ENCODE measurements at regions not wholly inside any gene's neighbourhood (a gene's known extent, or its start where the extent isn't known, plus 50 kb on each side); places are given as distances from the start of the nearest gene placed in this dataset.

GRCh38 chr14:98731701-98732100 is 540.3 kb downstream of the BCL11B start:
- H3K9ac ChIP-seq (ENCODE audit: low read depth, low read length), result no peak overlapping the region
- H3K27me3 ChIP-seq (ENCODE audit: insufficient read depth, low read length), result no peaks in the 10 kb centered on the region
- no peak overlapping the region for H3K27ac ChIP-seq (ENCODE audit: low read length)
- no peaks in the 10 kb centered on the region for H3K4me1 ChIP-seq (ENCODE audit: insufficient read depth, low read length)
- H3K4me3 ChIP-seq (ENCODE audit: low read length), result no peak overlapping the region
- H3K36me3 ChIP-seq (ENCODE audit: insufficient read depth, low read depth, low read length), result no peaks in the 10 kb centered on the region
- no peaks in the 10 kb centered on the region for H3K9me3 ChIP-seq (ENCODE audit: insufficient read depth, low read depth, low read length)

GRCh38 chr14:98733536-98733935 is 538.5 kb downstream of the BCL11B start:
- H3K9me3 ChIP-seq (ENCODE audit: insufficient read depth, low read depth, low read length), result no peaks in the 10 kb centered on the region
- H3K36me3 ChIP-seq (ENCODE audit: insufficient read depth, low read depth, low read length), result no peaks in the 10 kb centered on the region
- no peaks in the 10 kb centered on the region for H3K4me1 ChIP-seq (ENCODE audit: insufficient read depth, low read length)
- H3K27ac ChIP-seq (ENCODE audit: low read length), result no peak overlapping the region
- H3K4me3 ChIP-seq (ENCODE audit: low read length), result no peak overlapping the region
- H3K27me3 ChIP-seq (ENCODE audit: insufficient read depth, low read length), result no peaks in the 10 kb centered on the region
- no peak overlapping the region for H3K9ac ChIP-seq (ENCODE audit: low read depth, low read length)

- H3K4me3 ChIP-seq (ENCODE audit: low read length), result no peak overlapping the region
- H3K36me3 ChIP-seq (ENCODE audit: insufficient read depth, low read depth, low read length), result no peaks in the 10 kb centered on the region
- H3K4me1 ChIP-seq (ENCODE audit: insufficient read depth, low read length), result no peaks in the 10 kb centered on the region
- no peak overlapping the region for H3K27ac ChIP-seq (ENCODE audit: low read length)
- no peaks in the 10 kb centered on the region for H3K9me3 ChIP-seq (ENCODE audit: insufficient read depth, low read depth, low read length)
- no peak overlapping the region for H3K9ac ChIP-seq (ENCODE audit: low read depth, low read length)
- H3K27me3 ChIP-seq (ENCODE audit: insufficient read depth, low read length), result no peaks in the 10 kb centered on the region
Observed at GRCh38 chr14:98736701-98737338, 535.2 kb downstream of the BCL11B start.

- Histone ChIP-seq H3K4me1 (ENCODE audit: insufficient read depth, low read length) (no peaks in the 10 kb centered on the region), H3K9ac (ENCODE audit: low read depth, low read length) (no peak overlapping the region), H3K9me3 (ENCODE audit: insufficient read depth, low read depth, low read length) (no peaks in the 10 kb centered on the region), H3K4me3 (ENCODE audit: low read length) (no peak overlapping the region), H3K27me3 (ENCODE audit: insufficient read depth, low read length) (no peaks in the 10 kb centered on the region), H3K27ac (ENCODE audit: low read length) (no peak overlapping the region), H3K36me3 (ENCODE audit: insufficient read depth, low read depth, low read length) (no peaks in the 10 kb centered on the region)
Observed at GRCh38 chr14:98741523-98741922, 530.5 kb downstream of the BCL11B start.

- no peaks in the 10 kb centered on the region for H3K27me3 ChIP-seq (ENCODE audit: insufficient read depth, low read length)
- no peaks in the 10 kb centered on the region for H3K4me1 ChIP-seq (ENCODE audit: insufficient read depth, low read length)
- no peak overlapping the region for H3K4me3 ChIP-seq (ENCODE audit: low read length)
- H3K9me3 ChIP-seq (ENCODE audit: insufficient read depth, low read depth, low read length), result no peaks in the 10 kb centered on the region
- no peak overlapping the region for H3K27ac ChIP-seq (ENCODE audit: low read length)
- no peak overlapping the region for H3K9ac ChIP-seq (ENCODE audit: low read depth, low read length)
- no peaks in the 10 kb centered on the region for H3K36me3 ChIP-seq (ENCODE audit: insufficient read depth, low read depth, low read length)
Observed at GRCh38 chr14:98742001-98742400, 530.0 kb downstream of the BCL11B start.

- H3K27me3 ChIP-seq (ENCODE audit: insufficient read depth, low read length), result no peaks in the 10 kb centered on the region
- no peak overlapping the region for H3K9ac ChIP-seq (ENCODE audit: low read depth, low read length)
- no peaks in the 10 kb centered on the region for H3K9me3 ChIP-seq (ENCODE audit: insufficient read depth, low read depth, low read length)
- no peaks in the 10 kb centered on the region for H3K4me1 ChIP-seq (ENCODE audit: insufficient read depth, low read length)
- H3K4me3 ChIP-seq (ENCODE audit: low read length), result no peak overlapping the region
- H3K36me3 ChIP-seq (ENCODE audit: insufficient read depth, low read depth, low read length), result no peaks in the 10 kb centered on the region
- no peak overlapping the region for H3K27ac ChIP-seq (ENCODE audit: low read length)
Observed at GRCh38 chr14:98743536-98743935, 528.5 kb downstream of the BCL11B start.

- Histone ChIP-seq H3K4me1 (ENCODE audit: insufficient read depth, low read length) (no peaks in the 10 kb centered on the region), H3K36me3 (ENCODE audit: insufficient read depth, low read depth, low read length) (no peaks in the 10 kb centered on the region), H3K9me3 (ENCODE audit: insufficient read depth, low read depth, low read length) (no peaks in the 10 kb centered on the region), H3K27me3 (ENCODE audit: insufficient read depth, low read length) (no peaks in the 10 kb centered on the region), H3K27ac (ENCODE audit: low read length) (no peak overlapping the region), H3K9ac (ENCODE audit: low read depth, low read length) (no peak overlapping the region), H3K4me3 (ENCODE audit: low read length) (no peak overlapping the region)
Observed at GRCh38 chr14:98748966-98749365, 523.0 kb downstream of the BCL11B start.

- Histone ChIP-seq H3K9ac (ENCODE audit: low read depth, low read length) (no peak overlapping the region), H3K9me3 (ENCODE audit: insufficient read depth, low read depth, low read length) (peaks cover 10% of the 10 kb centered on the region), H3K27me3 (ENCODE audit: insufficient read depth, low read length) (no peaks in the 10 kb centered on the region), H3K4me3 (ENCODE audit: low read length) (no peak overlapping the region), H3K36me3 (ENCODE audit: insufficient read depth, low read depth, low read length) (no peaks in the 10 kb centered on the region), H3K4me1 (ENCODE audit: insufficient read depth, low read length) (no peaks in the 10 kb centered on the region), H3K27ac (ENCODE audit: low read length) (no peak overlapping the region)
Observed at GRCh38 chr14:98751110-98751509, 520.9 kb downstream of the BCL11B start.

GRCh38 chr14:98752660-98753059 is 519.3 kb downstream of the BCL11B start:
- H3K4me1 ChIP-seq (ENCODE audit: insufficient read depth, low read length), result no peaks in the 10 kb centered on the region
- H3K36me3 ChIP-seq (ENCODE audit: insufficient read depth, low read depth, low read length), result no peaks in the 10 kb centered on the region
- H3K27ac ChIP-seq (ENCODE audit: low read length), result no peak overlapping the region
- no peak overlapping the region for H3K9ac ChIP-seq (ENCODE audit: low read depth, low read length)
- no peaks in the 10 kb centered on the region for H3K27me3 ChIP-seq (ENCODE audit: insufficient read depth, low read length)
- peaks cover 10% of the 10 kb centered on the region for H3K9me3 ChIP-seq (ENCODE audit: insufficient read depth, low read depth, low read length)
- no peak overlapping the region for H3K4me3 ChIP-seq (ENCODE audit: low read length)

GRCh38 chr14:98754343-98755020 is 517.5 kb downstream of the BCL11B start:
- Histone ChIP-seq H3K27me3 (ENCODE audit: insufficient read depth, low read length) (no peaks in the 10 kb centered on the region), H3K9ac (ENCODE audit: low read depth, low read length) (no peak overlapping the region), H3K4me3 (ENCODE audit: low read length) (no peak overlapping the region), H3K36me3 (ENCODE audit: insufficient read depth, low read depth, low read length) (no peaks in the 10 kb centered on the region), H3K4me1 (ENCODE audit: insufficient read depth, low read length) (no peaks in the 10 kb centered on the region), H3K27ac (ENCODE audit: low read length) (no peak overlapping the region), H3K9me3 (ENCODE audit: insufficient read depth, low read depth, low read length) (peaks cover 10% of the 10 kb centered on the region)

- Histone ChIP-seq H3K9me3 (ENCODE audit: insufficient read depth, low read depth, low read length) (peaks cover 10% of the 10 kb centered on the region), H3K9ac (ENCODE audit: low read depth, low read length) (no peak overlapping the region), H3K36me3 (ENCODE audit: insufficient read depth, low read depth, low read length) (no peaks in the 10 kb centered on the region), H3K27ac (ENCODE audit: low read length) (no peak overlapping the region), H3K27me3 (ENCODE audit: insufficient read depth, low read length) (no peaks in the 10 kb centered on the region), H3K4me1 (ENCODE audit: insufficient read depth, low read length) (no peaks in the 10 kb centered on the region), H3K4me3 (ENCODE audit: low read length) (no peak overlapping the region)
Observed at GRCh38 chr14:98756749-98757148, 515.2 kb downstream of the BCL11B start.

- no peaks in the 10 kb centered on the region for H3K36me3 ChIP-seq (ENCODE audit: insufficient read depth, low read depth, low read length)
- H3K27me3 ChIP-seq (ENCODE audit: insufficient read depth, low read length), result no peaks in the 10 kb centered on the region
Observed at GRCh38 chr14:98758440-98758839, 513.6 kb downstream of the BCL11B start.

More at GRCh38 chr14:98758440-98758839, 513.6 kb downstream of the BCL11B start:
- Histone ChIP-seq H3K4me3 (ENCODE audit: low read length) (no peak overlapping the region), H3K9me3 (ENCODE audit: insufficient read depth, low read depth, low read length) (peaks cover 14% of the 10 kb centered on the region), H3K9ac (ENCODE audit: low read depth, low read length) (no peak overlapping the region), H3K4me1 (ENCODE audit: insufficient read depth, low read length) (no peaks in the 10 kb centered on the region), H3K27ac (ENCODE audit: low read length) (no peak overlapping the region)
